ENCODE measurements at regions not wholly inside any gene's neighbourhood (a gene's known extent, or its start where the extent isn't known, plus 50 kb on each side); places are given as distances from the start of the nearest gene placed in this dataset.

GRCh38 chr20:58081846-58082245 is 146.6 kb downstream of the ANKRD60 start:
- RAD21 ChIA-PET (ENCODE audit: unreplicated experiment), result no interaction called here
- Histone ChIP-seq H3K4me2 (ENCODE audit: control insufficient read depth, insufficient read depth) (no peak overlapping the region), H3K27me3 (replicated peaks in 1 of 2; ENCODE audit: control insufficient read depth in 2 of 2, insufficient read depth in 2 of 2, low read length in 1 of 2) (no peaks in the 10 kb centered on the region; a peak in 1 of 4 replicates), H3K36me3 (ENCODE audit: control insufficient read depth in 2 of 2, insufficient read depth in 2 of 2, low read length in 1 of 2) (no peaks in the 10 kb centered on the region), H3K4me3 (no peak overlapping the region), H2AFZ (ENCODE audit: control insufficient read depth, low read depth, low read length) (no peak overlapping the region), H3K9me3 (replicated peaks; ENCODE audit: control insufficient read depth, insufficient read depth, low read length) (no peaks in the 10 kb centered on the region), H3K79me2 (ENCODE audit: control insufficient read depth, insufficient read depth, low read length) (no peaks in the 10 kb centered on the region), H4K20me1 (ENCODE audit: control insufficient read depth, insufficient read depth) (no peaks in the 10 kb centered on the region), H3K4me1 (ENCODE audit: control insufficient read depth, insufficient read depth, low read length) (no peaks in the 10 kb centered on the region), H3K9ac (ENCODE audit: control insufficient read depth, insufficient read depth, low read length) (no peak overlapping the region), H3K27ac (ENCODE audit: control insufficient read depth, insufficient read depth) (no peak overlapping the region)
- SMC1A ChIA-PET (ENCODE audit: uncharacterized antibody, unreplicated experiment), result no interaction called here
- intact Hi-C loops (cut with micrococcal nuclease; ENCODE audit: unreplicated experiment) (no loop called here), in situ Hi-C loops (cut with MboI) (no loop called here)
- no TSS peak for BruUV-seq (replicated peaks)
- FAIRE-seq (no peak), DNase-seq (ENCODE audit: low read depth, low spot score) (no peak), ATAC-seq (no peak)
- WGBS (ENCODE audit: insufficient coverage, insufficient replicate concordance, low lambda C conversion rate, missing lambda C conversion rate), result 0% methylated on average over 1 of the region's 1 CpG
- POLR2A ChIA-PET, result no interaction called here
- CTCF ChIA-PET, result no interaction called here
- no peak for TF ChIP-seq RAD21 (IDR thresholded peaks at IDR 0.05; ENCODE audit: insufficient read depth, low read depth, low read length)
- TF ChIP-seq POLR2AphosphoS5 (IDR thresholded peaks at IDR 0.05; ENCODE audit: low read length), result no peak
- TF ChIP-seq ZNF24 (IDR thresholded peaks at IDR 0.05), result no peak
- TF ChIP-seq SPI1 (IDR thresholded peaks at IDR 0.05; ENCODE audit: borderline replicate concordance, insufficient read depth, low read depth, low read length), result no peak
- TF ChIP-seq STAT1 (conservative IDR thresholded peaks at IDR 0.05), result no peak
- no peak for TF ChIP-seq NFYA (IDR thresholded peaks at IDR 0.05; ENCODE audit: borderline replicate concordance, low read depth, low read length)
- TF ChIP-seq, protein P1, sequence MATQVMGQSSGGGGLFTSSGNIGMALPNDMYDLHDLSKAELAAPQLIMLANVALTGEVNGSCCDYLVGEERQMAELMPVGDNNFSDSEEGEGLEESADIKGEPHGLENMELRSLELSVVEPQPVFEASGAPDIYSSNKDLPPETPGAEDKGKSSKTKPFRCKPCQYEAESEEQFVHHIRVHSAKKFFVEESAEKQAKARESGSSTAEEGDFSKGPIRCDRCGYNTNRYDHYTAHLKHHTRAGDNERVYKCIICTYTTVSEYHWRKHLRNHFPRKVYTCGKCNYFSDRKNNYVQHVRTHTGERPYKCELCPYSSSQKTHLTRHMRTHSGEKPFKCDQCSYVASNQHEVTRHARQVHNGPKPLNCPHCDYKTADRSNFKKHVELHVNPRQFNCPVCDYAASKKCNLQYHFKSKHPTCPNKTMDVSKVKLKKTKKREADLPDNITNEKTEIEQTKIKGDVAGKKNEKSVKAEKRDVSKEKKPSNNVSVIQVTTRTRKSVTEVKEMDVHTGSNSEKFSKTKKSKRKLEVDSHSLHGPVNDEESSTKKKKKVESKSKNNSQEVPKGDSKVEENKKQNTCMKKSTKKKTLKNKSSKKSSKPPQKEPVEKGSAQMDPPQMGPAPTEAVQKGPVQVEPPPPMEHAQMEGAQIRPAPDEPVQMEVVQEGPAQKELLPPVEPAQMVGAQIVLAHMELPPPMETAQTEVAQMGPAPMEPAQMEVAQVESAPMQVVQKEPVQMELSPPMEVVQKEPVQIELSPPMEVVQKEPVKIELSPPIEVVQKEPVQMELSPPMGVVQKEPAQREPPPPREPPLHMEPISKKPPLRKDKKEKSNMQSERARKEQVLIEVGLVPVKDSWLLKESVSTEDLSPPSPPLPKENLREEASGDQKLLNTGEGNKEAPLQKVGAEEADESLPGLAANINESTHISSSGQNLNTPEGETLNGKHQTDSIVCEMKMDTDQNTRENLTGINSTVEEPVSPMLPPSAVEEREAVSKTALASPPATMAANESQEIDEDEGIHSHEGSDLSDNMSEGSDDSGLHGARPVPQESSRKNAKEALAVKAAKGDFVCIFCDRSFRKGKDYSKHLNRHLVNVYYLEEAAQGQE (IDR thresholded peaks at IDR 0.05; ENCODE audit: low read depth, low read length), result no peak
- no peak for TF ChIP-seq KLF5 (IDR thresholded peaks at IDR 0.05; ENCODE audit: partially characterized antibody)
- TF ChIP-seq SUZ12 (IDR thresholded peaks at IDR 0.05; ENCODE audit: unreplicated experiment), result no peak
- TF ChIP-seq, protein P2, sequence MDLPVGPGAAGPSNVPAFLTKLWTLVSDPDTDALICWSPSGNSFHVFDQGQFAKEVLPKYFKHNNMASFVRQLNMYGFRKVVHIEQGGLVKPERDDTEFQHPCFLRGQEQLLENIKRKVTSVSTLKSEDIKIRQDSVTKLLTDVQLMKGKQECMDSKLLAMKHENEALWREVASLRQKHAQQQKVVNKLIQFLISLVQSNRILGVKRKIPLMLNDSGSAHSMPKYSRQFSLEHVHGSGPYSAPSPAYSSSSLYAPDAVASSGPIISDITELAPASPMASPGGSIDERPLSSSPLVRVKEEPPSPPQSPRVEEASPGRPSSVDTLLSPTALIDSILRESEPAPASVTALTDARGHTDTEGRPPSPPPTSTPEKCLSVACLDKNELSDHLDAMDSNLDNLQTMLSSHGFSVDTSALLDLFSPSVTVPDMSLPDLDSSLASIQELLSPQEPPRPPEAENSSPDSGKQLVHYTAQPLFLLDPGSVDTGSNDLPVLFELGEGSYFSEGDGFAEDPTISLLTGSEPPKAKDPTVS (IDR thresholded peaks at IDR 0.05; ENCODE audit: low read depth, low read length), result no peak
- no peak for TF ChIP-seq RELA (IDR thresholded peaks at IDR 0.05; ENCODE audit: borderline replicate concordance, partially characterized antibody)
- no peak for TF ChIP-seq SUPT20H (IDR thresholded peaks at IDR 0.05; ENCODE audit: borderline replicate concordance, control insufficient read depth, low read depth, low read length)
- no peak for TF ChIP-seq DPF2 (IDR thresholded peaks at IDR 0.05)
- TF ChIP-seq EGR1 (IDR thresholded peaks at IDR 0.05; ENCODE audit: borderline replicate concordance in 1 of 2, low read depth in 2 of 2, low read length in 2 of 2), result no peak
- no peak for TF ChIP-seq SMARCA5 (IDR thresholded peaks at IDR 0.05)

Data from GM12878 (cell line).